IMR-90 (cell line): ENCODE measurements at regions not wholly inside any gene's neighbourhood (a gene's known extent, or its start where the extent isn't known, plus 50 kb on each side); places are given as distances from the start of the nearest gene placed in this dataset.

Experiments used
- ATAC-seq: fragments of 200-7000 bp; cut with Tn5 transposase; 2 replicates; pipeline ENCODE4 v1.9.1; 2020; ENCODE audit warnings: low read depth, mild to moderate bottlenecking, moderate library complexity
- BruUV-seq: library from RNA; stranded (reverse); fragments of 400-500 nt; replicated peaks from 2 replicates; lab custom pipeline; 2021; lab: Mats Ljungman, UMichigan
- CTCF ChIA-PET: fragments of 300-600 bp; formaldehyde crosslinking; extraction: SDS; loops from one replicate; lab custom pipeline; 2021; ENCODE audit warnings: antibody characterized with exemption; lab: Yijun Ruan, JAX
- POLR2A ChIA-PET: fragments of 300-600 bp; sonication (Branson Sonifier 250); formaldehyde crosslinking; loops from one replicate; lab custom pipeline; 2022; ENCODE audit warnings: antibody characterized with exemption; ENCODE audit not compliant: unreplicated experiment; lab: Charles Lee
- DNase-seq: peaks from one replicate; pipeline ENCODE4 v3.0.0; 2013
- H2AFZ ChIP-seq: replicated peaks from 2 replicates; pipeline ENCODE3; 2013; ENCODE audit warnings: low read length, mild to moderate bottlenecking; ENCODE audit not compliant: poor library complexity
- H2AK5ac ChIP-seq: 2 replicates; pipeline ENCODE4 v1.6.1; 2013; ENCODE audit warnings: low read depth, low read length, inconsistent platforms
- H2AK9ac ChIP-seq: replicated peaks from 2 replicates; pipeline ENCODE3; 2013; ENCODE audit warnings: mild to moderate bottlenecking, low read depth, low read length, moderate library complexity; ENCODE audit not compliant: poor library complexity
- H2BK120ac ChIP-seq: 2 replicates; pipeline ENCODE4 v1.6.1; 2013; ENCODE audit warnings: low read depth, low read length, inconsistent platforms
- H2BK15ac ChIP-seq: 3 replicates; pipeline ENCODE4 v1.6.1; 2013; ENCODE audit warnings: low read depth, low read length, inconsistent platforms
- H2BK20ac ChIP-seq: 2 replicates; pipeline ENCODE4 v1.6.1; 2013; ENCODE audit warnings: low read depth, mild to moderate bottlenecking, inconsistent platforms, low read length, moderate library complexity
- H2BK5ac ChIP-seq: 2 replicates; pipeline ENCODE4 v1.6.1; 2013; ENCODE audit warnings: mild to moderate bottlenecking, low read depth, low read length, inconsistent platforms; ENCODE audit not compliant: poor library complexity, severe bottlenecking
- H3K14ac ChIP-seq: replicated peaks from 2 replicates; pipeline ENCODE4 v1.6.1; 2013; ENCODE audit warnings: low read depth, low read length, inconsistent platforms
- H3K18ac ChIP-seq: 2 replicates; pipeline ENCODE4 v1.6.1; 2013; ENCODE audit warnings: low read depth, low read length, control low read depth
- H3K23ac ChIP-seq: 2 replicates; pipeline ENCODE4 v1.6.1; 2013; ENCODE audit warnings: low read depth, low read length, inconsistent platforms
- H3K27ac ChIP-seq: 2 replicates; pipeline ENCODE4 v1.5.1; 2013; ENCODE audit warnings: mild to moderate bottlenecking, control low read depth, low read length; ENCODE audit not compliant: insufficient read depth
- H3K27me3 ChIP-seq: 2 replicates; pipeline ENCODE4 v1.6.1; 2013; ENCODE audit warnings: low read length; ENCODE audit not compliant: control insufficient read depth, insufficient read depth
- H3K36me3 ChIP-seq: 2 replicates; pipeline ENCODE4 v1.6.1; 2013; ENCODE audit warnings: low read length, mixed read lengths; ENCODE audit not compliant: control insufficient read depth, insufficient read depth
- H3K4ac ChIP-seq: 2 replicates; pipeline ENCODE4 v1.6.1; 2013; ENCODE audit warnings: low read depth, low read length, inconsistent platforms
- H3K4me1 ChIP-seq: 2 replicates; pipeline ENCODE4 v1.6.1; 2013; ENCODE audit warnings: low read length, mixed read lengths; ENCODE audit not compliant: control insufficient read depth, insufficient read depth
- H3K4me2 ChIP-seq: 2 replicates; pipeline ENCODE4 v1.6.1; 2013; ENCODE audit warnings: low read depth, mild to moderate bottlenecking, control low read depth, low read length, moderate library complexity
- H3K4me3 ChIP-seq: 2 replicates; pipeline ENCODE4 v1.5.1; 2013; ENCODE audit warnings: low read depth, mild to moderate bottlenecking, control low read depth, low read length, moderate library complexity; ENCODE audit not compliant: insufficient read depth
- H3K56ac ChIP-seq: 2 replicates; pipeline ENCODE4 v1.6.1; 2013; ENCODE audit warnings: low read length, inconsistent platforms; ENCODE audit not compliant: insufficient read depth; ENCODE audit errors: extremely low read depth
- H3K79me1 ChIP-seq, 2 experiments: 2 replicates each; pipeline ENCODE4 v1.6.1; 2013; ENCODE audit warnings: low read length in 2 of 2, inconsistent platforms in 1 of 2, low read depth in 1 of 2
- H3K9ac ChIP-seq: 2 replicates; pipeline ENCODE4 v1.6.1; 2013; ENCODE audit warnings: low read depth, low read length, control low read depth
- H3K9me1 ChIP-seq: 2 replicates; pipeline ENCODE4 v1.6.1; 2013; ENCODE audit warnings: low read length, inconsistent platforms; ENCODE audit not compliant: insufficient read depth
- H3K9me3 ChIP-seq: 2 replicates; pipeline ENCODE4 v1.6.1; 2013; ENCODE audit warnings: low read length; ENCODE audit not compliant: control insufficient read depth, insufficient read depth
- H4K20me1 ChIP-seq: 2 replicates; pipeline ENCODE4 v1.6.1; 2013; ENCODE audit warnings: low read length, inconsistent platforms; ENCODE audit not compliant: insufficient read depth
- H4K5ac ChIP-seq: 2 replicates; pipeline ENCODE4 v1.6.1; 2013; ENCODE audit warnings: mild to moderate bottlenecking, low read depth, low read length, control low read depth
- H4K8ac ChIP-seq, 2 experiments: 2 replicates each; pipeline ENCODE4 v1.6.1; 2013; ENCODE audit warnings: low read depth in 2 of 2, low read length in 2 of 2, control low read depth in 1 of 2, inconsistent platforms in 1 of 2
- H4K91ac ChIP-seq: 2 replicates; pipeline ENCODE4 v1.6.1; 2013; ENCODE audit warnings: low read depth, low read length, inconsistent platforms; ENCODE audit not compliant: insufficient read depth
- CEBPB ChIP-seq: IDR thresholded peaks from 2 replicates; pipeline ENCODE4 v1.6.1; 2012; ENCODE audit warnings: low read depth, low read length, improper control_type of control experiment
- CHD1 ChIP-seq: IDR thresholded peaks from 2 replicates; pipeline ENCODE4 v1.6.1; 2012; ENCODE audit warnings: low read depth, low read length, improper control_type of control experiment
- FOS ChIP-seq: fragments of 150-350 bp; IDR thresholded peaks from 2 replicates; pipeline ENCODE4 v1.6.1; 2016; ENCODE audit warnings: low read depth, low read length
- MAZ ChIP-seq: IDR thresholded peaks from 2 replicates; pipeline ENCODE4 v1.6.1; 2012; ENCODE audit warnings: low read depth, mild to moderate bottlenecking, low read length, improper control_type of control experiment, moderate library complexity, borderline replicate concordance
- MXI1 ChIP-seq: IDR thresholded peaks from 2 replicates; pipeline ENCODE4 v1.6.1; 2012; ENCODE audit warnings: low read depth, mild to moderate bottlenecking, low read length, moderate library complexity, borderline replicate concordance
- NFE2L2 ChIP-seq: fragments of 150-350 bp; IDR thresholded peaks from 2 replicates; pipeline ENCODE4 v1.6.1; 2016; ENCODE audit warnings: low read depth, mild to moderate bottlenecking, low read length
- POLR2A ChIP-seq: IDR thresholded peaks from 2 replicates; pipeline ENCODE4 v1.6.1; 2012; ENCODE audit warnings: mild to moderate bottlenecking, low read depth, low read length
- RAD21 ChIP-seq: IDR thresholded peaks from 2 replicates; pipeline ENCODE4 v1.6.1; 2012; ENCODE audit warnings: low read length, improper control_type of control experiment
- RCOR1 ChIP-seq: IDR thresholded peaks from 2 replicates; pipeline ENCODE4 v1.6.1; 2012; ENCODE audit warnings: mild to moderate bottlenecking, low read length, improper control_type of control experiment; ENCODE audit not compliant: insufficient replicate concordance
- RFX5 ChIP-seq: IDR thresholded peaks from 2 replicates; pipeline ENCODE4 v1.8.0; 2012; ENCODE audit warnings: low read depth, mild to moderate bottlenecking, low read length, moderate library complexity
- WGBS, 2 experiments: methylation state at CpG; one replicate each; pipeline versions ENCODE4 v1.1.5 to v1.1.7; 2013; ENCODE audit warnings: missing lambda C conversion rate in 2 of 2; ENCODE audit not compliant: insufficient read length in 1 of 2; ENCODE audit errors: extremely low coverage in 2 of 2; 5-methylcytosine and 5-hydroxymethylcytosine counted together
- dilution Hi-C: fragments of 300-500 bp; cut with HindIII; formaldehyde crosslinking; loops from one replicate; pipeline ENCODE4 v1.14.3; 2018; ENCODE audit warnings: low sequenced_read_pairs; ENCODE audit not compliant: unreplicated experiment
- in situ Hi-C: fragments of 300-500 bp; cut with MboI; formaldehyde crosslinking; loops from 3 replicates; pipeline ENCODE4 v1.14.3; 2019; ENCODE audit warnings: low sequenced_read_pairs, inconsistent platforms, mixed read lengths
- intact Hi-C: fragments of 100-400 bp; cut with micrococcal nuclease; formaldehyde crosslinking; loops from 2 replicates; pipeline ENCODE4 v1.10.0; 2022
- TF ChIP-seq, protein P1 (sequence below): fragments of 150-350 bp; IDR thresholded peaks from 2 replicates; pipeline ENCODE4 v1.6.1; 2016; ENCODE audit warnings: low read depth, mild to moderate bottlenecking, low read length, moderate library complexity, borderline replicate concordance

DNA sequence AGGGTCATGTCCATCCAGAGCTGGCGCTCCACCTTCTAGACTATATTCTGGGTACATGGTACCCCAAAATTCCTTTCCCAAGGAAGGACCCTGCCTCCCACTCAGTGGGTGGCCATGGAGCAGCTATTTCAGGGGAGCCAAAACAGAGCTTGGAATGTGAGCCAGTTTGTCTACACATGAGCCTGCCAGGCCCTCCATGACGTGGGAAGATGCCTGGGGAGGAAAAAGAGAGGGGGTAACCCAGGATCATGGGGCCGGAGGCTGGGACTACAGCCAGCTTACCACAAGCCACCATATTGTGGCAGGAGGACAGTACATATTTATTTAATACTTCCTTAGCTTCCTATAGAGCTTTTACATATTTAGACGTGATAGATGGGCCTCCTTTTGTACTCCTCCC is 414.7 kb upstream of the TNP1 start:
- peak overlapping the region; percentile 45 for H2AFZ ChIP-seq
- BruUV-seq: no TSS peak
- peak overlapping the region; percentile 79 for H4K91ac ChIP-seq
- peaks cover 0 to 8% of the 10 kb centered on the region in 2 experiments; a peak in 3 of 4 replicates for H3K79me1 ChIP-seq
- peaks cover 14% of the 10 kb centered on the region for H3K9me1 ChIP-seq
- H3K27ac ChIP-seq: no peak overlapping the region
- dilution Hi-C loops (no loop called here), intact Hi-C loops (no loop called here), in situ Hi-C loops (no loop called here)
- H2AK9ac ChIP-seq: no peak overlapping the region
- DNase-seq: no peak
- TF ChIP-seq MXI1 (no peak), RAD21 (no peak), FOS (no peak), CHD1 (no peak), RCOR1 (no peak), MAZ (no peak), CEBPB (no peak), RFX5 (no peak), POLR2A (no peak), NFE2L2 (no peak)
- TF ChIP-seq, protein P1, sequence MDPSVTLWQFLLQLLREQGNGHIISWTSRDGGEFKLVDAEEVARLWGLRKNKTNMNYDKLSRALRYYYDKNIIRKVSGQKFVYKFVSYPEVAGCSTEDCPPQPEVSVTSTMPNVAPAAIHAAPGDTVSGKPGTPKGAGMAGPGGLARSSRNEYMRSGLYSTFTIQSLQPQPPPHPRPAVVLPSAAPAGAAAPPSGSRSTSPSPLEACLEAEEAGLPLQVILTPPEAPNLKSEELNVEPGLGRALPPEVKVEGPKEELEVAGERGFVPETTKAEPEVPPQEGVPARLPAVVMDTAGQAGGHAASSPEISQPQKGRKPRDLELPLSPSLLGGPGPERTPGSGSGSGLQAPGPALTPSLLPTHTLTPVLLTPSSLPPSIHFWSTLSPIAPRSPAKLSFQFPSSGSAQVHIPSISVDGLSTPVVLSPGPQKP: no peak
- H2AK5ac ChIP-seq: peak overlapping the region; percentile 78
- no peak overlapping the region for H3K4me3 ChIP-seq
- peak overlapping the region; percentile 69 for H4K5ac ChIP-seq
- H3K23ac ChIP-seq: no peak overlapping the region
- H3K27me3 ChIP-seq: no peaks in the 10 kb centered on the region
- ChIA-PET CTCF (no interaction called here), POLR2A (no interaction called here)
- H3K14ac ChIP-seq: peak overlapping the region; percentile 42; the same call in 1 of the 2 replicates
- H3K4ac ChIP-seq: peak overlapping the region; percentile 83; the same call in 1 of the 2 replicates
- peak overlapping the region; percentile 93 for H2BK120ac ChIP-seq
- peak overlapping the region; percentile 89; the same call in 2 of the 3 replicates for H2BK15ac ChIP-seq
- peak overlapping the region; percentile 72 for H3K18ac ChIP-seq
- peaks cover 20% of the 10 kb centered on the region for H3K4me1 ChIP-seq
- H3K9me3 ChIP-seq: no peaks in the 10 kb centered on the region
- H2BK20ac ChIP-seq: peak overlapping the region; percentile 93; the same call in 1 of the 2 replicates
- no CpG with 5 or more reads among the region's 4 CpGs for WGBS, 2 experiments
- H4K8ac ChIP-seq: peak overlapping the region; percentile 63 to 87
- H3K4me2 ChIP-seq: no peak overlapping the region
- H3K56ac ChIP-seq: no peak overlapping the region
- H2BK5ac ChIP-seq: peak overlapping the region; percentile 5
- no peak for ATAC-seq
- no peaks in the 10 kb centered on the region for H4K20me1 ChIP-seq
- H3K36me3 ChIP-seq: no peaks in the 10 kb centered on the region
- no peak overlapping the region for H3K9ac ChIP-seq
